HG03025 (cell line): ENCODE measurements at regions not wholly inside any gene's neighbourhood (a gene's known extent, or its start where the extent isn't known, plus 50 kb on each side); places are given as distances from the start of the nearest gene placed in this dataset.
"Not testable (repeated sequence)": the region's sequence is repeated elsewhere in the genome, so short reads cannot be mapped to it uniquely, and the experiment has no call there.

Experiments
- ATAC-seq: cut with Tn5 transposase; IDR thresholded peaks from one replicate; pipeline ENCODE4 v1.9.1; 2021; ENCODE audit warnings: mild to moderate bottlenecking, moderate library complexity; ENCODE audit not compliant: unreplicated experiment, low FRiP score

GRCh38 chr12:85626001-85626783 is 210.0 kb downstream of the RASSF9 start:
- no peak for ATAC-seq

- no peak for ATAC-seq
Measured at GRCh38 chr12:85626784-85627171, 209.4 kb downstream of the RASSF9 start.

GRCh38 chr12:85627584-85627983 is 208.6 kb downstream of the RASSF9 start:
- ATAC-seq: no peak

- not testable (repeated sequence) for ATAC-seq
Measured at GRCh38 chr12:85628562-85628961, 207.6 kb downstream of the RASSF9 start.

GRCh38 chr12:85630851-85631250 is 205.4 kb downstream of the RASSF9 start:
- ATAC-seq: no peak

GRCh38 chr12:85632390-85632789 is 203.8 kb downstream of the RASSF9 start:
- ATAC-seq: no peak

- no peak for ATAC-seq
Measured at GRCh38 chr12:85633491-85633890, 202.7 kb downstream of the RASSF9 start.

- ATAC-seq: no peak
Measured at GRCh38 chr12:85639834-85640233, 196.4 kb downstream of the RASSF9 start.

GRCh38 chr12:85641796-85642195 is 194.4 kb downstream of the RASSF9 start:
- no peak for ATAC-seq

GRCh38 chr12:85642288-85642687 is 193.9 kb downstream of the RASSF9 start:
- no peak for ATAC-seq

GRCh38 chr12:85642808-85643207 is 193.4 kb downstream of the RASSF9 start:
- ATAC-seq: no peak

- ATAC-seq: no peak
Measured at GRCh38 chr12:85644508-85644907, 191.7 kb downstream of the RASSF9 start.

- no peak for ATAC-seq
Measured at GRCh38 chr12:85653731-85654455, 182.3 kb downstream of the RASSF9 start.

- no peak for ATAC-seq
Measured at GRCh38 chr12:85654456-85654840, 181.8 kb downstream of the RASSF9 start.

- no peak for ATAC-seq
Measured at GRCh38 chr12:85656561-85656960, 179.6 kb downstream of the RASSF9 start.

GRCh38 chr12:85657251-85657650 is 179.0 kb downstream of the RASSF9 start:
- no peak for ATAC-seq

- ATAC-seq: no peak
Measured at GRCh38 chr12:85657836-85658630, 178.2 kb downstream of the RASSF9 start.

- ATAC-seq: no peak
Measured at GRCh38 chr12:85659754-85660530, 176.3 kb downstream of the RASSF9 start.

GRCh38 chr12:85661461-85662206 is 174.6 kb downstream of the RASSF9 start:
- ATAC-seq: no peak

GRCh38 chr12:85662207-85662602 is 174.0 kb downstream of the RASSF9 start:
- ATAC-seq: no peak
